Astrocyte of the hippocampus (primary cell): ENCODE measurements at regions not wholly inside any gene's neighbourhood (a gene's known extent, or its start where the extent isn't known, plus 50 kb on each side); places are given as distances from the start of the nearest gene placed in this dataset.
A peak's percentile ranks its signal among the peaks of the same experiment; 100 is the strongest.
"Not testable (repeated sequence)": the region's sequence is repeated elsewhere in the genome, so short reads cannot be mapped to it uniquely, and the experiment has no call there.

Experiments
- DNase-seq: peaks from one replicate; pipeline ENCODE4 v3.0.0; 2011; ENCODE audit warnings: low read depth, low spot score

DNA sequence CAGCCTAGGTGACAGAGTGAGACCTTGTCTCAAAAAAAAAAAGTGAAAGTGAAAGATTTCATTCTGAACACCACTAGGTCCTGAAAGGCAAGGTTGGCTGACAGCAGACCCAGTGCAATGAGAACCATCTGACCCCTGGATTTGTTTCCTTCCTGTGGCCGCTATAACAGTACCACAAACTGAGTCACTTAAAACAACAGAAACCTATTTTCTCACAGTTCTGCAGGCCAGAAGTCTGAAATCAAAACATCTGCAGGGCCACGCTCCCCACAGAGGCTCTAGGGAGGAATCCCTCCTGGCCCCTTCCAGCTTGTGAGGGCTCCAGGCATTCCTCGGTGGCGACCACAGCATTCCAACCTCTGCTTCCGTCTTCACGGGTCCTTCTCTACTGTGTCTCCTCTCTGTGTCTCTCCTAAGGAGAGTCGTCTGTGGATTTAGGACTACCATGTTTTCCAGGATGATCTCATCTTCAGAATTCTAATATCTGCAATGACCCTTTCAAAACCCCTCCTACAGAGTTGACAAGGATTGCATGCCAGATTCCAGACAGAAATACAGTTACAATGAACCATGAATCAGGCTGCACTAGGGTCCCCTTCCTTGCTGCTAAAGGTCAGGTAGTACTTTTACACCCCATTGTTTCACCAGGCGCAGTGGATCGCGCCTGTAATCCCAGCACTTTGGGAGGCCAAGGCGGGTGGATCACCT is 78.0 kb upstream of the ADGRL1 start:
- peak; percentile 96 for DNase-seq

- not testable (repeated sequence) for DNase-seq
Measured at GRCh38 chr19:14279270-14279669, 73.3 kb upstream of the ADGRL1 start.

DNA sequence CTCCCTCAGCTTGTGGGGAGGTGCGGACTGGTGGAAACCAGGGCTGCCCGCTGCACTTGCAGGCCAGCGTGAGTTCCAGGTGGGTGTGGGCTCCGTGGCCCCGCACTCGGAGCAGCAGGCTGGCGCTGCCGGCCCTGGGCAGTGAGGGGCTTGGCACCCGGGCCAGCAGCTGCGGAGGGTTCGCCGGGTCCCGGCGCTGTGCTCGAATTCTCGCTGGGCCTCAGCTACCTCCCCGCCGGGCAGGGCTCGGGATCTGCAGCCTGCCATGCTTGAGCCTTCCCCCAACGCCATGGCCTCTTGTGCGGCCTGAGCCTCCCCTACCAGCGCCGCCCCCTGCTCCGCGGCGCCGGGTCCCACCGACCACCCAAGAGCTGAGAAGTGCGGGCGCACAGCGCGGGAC is 71.6 kb upstream of the ADGRL1 start:
- DNase-seq: no peak

GRCh38 chr19:14275823-14276222 is 69.9 kb upstream of the ADGRL1 start:
- not testable (repeated sequence) for DNase-seq

DNA sequence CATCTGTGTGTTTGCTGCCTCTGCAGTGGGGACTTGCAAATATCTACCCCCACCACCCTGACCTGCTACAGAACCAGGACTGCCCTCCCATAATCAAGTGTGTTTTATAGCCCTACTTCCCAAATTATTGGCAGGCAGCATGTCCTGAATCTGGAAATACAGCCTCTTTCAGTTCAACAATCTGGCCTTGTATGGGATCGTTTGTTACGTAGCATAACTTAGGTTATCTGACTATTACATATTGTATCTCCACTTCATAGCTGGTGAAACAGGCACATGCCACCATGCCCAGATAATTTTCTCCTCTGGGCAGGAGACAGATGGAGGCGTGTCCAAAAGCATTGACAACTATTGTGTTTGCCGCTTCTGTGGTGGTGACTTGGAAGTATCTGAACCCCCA is 66.7 kb upstream of the ADGRL1 start:
- no peak for DNase-seq

GRCh38 chr19:14271840-14272239 is 65.9 kb upstream of the ADGRL1 start:
- DNase-seq: no peak

- not testable (repeated sequence) for DNase-seq
Measured at GRCh38 chr19:14270557-14270956, 64.6 kb upstream of the ADGRL1 start.

DNA sequence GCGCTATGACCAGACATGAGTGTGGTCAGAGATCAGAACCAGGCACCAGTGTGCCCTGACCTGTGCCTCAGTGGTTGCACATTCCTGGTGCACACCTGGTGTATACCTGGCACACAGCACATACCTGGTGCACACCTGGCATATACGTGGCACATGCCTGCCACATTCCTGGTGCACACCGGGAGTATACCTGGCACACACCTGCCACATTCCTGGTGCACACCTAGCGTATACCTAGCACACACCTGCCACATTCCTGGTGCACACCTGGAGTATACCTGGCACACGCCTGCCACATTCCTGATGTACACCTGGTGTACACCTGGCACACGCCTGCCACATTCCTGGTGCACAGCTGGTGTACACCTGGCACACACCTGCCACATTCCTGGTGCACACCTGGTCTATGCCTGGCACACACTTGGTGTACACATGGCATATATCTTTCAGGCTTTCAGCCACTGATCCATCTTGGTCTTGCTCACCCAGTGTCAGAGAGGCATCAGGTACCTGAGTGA is 61.3 kb upstream of the ADGRL1 start:
- DNase-seq: no peak

- DNase-seq: not testable (repeated sequence)
Measured at GRCh38 chr19:14266208-14266607, 60.2 kb upstream of the ADGRL1 start.

DNA sequence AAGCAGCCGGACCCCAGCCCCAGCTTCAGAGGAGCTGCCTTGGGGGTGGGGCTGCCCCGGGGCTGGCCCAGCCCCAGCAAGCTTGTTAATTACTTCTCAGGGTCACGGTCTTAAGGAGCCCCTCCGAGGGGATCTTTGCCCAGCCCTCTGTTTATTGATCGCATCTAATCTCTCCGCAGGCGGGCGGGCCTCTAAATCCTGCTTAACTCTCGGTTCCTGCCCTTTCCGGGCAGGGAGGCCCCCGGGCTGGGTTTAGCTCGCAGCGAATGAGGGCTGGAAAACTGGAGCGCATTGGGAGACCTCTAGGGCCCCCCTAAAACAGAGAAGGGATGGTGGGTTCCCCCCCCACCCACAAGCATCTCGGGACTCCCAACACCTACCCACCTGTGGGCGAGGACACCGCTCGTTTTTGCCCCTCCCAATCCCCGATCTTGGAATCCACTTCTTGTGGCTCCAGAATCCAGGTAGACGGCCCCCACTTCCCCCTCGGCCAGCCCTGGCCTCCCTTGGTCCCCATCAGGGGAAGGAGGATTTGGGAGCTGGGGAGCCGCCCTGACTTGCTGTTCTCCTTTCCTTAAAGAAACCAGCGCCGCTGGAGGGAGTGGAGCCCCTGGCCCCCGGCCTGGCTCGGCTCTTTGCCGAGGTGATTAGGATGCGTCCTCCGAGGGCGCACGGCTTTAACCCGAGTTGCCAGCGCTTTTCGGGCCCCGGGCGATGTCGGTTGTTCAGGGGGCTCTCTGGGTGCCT is 59.5 kb upstream of the ADGRL1 start:
- peak; percentile 25 for DNase-seq

GRCh38 chr19:14255902-14256649 is 50.1 kb upstream of the ADGRL1 start:
- peak; percentile 20 for DNase-seq
